B cell (primary cell): ENCODE measurements at regions not wholly inside any gene's neighbourhood (a gene's known extent, or its start where the extent isn't known, plus 50 kb on each side); places are given as distances from the start of the nearest gene placed in this dataset.
A peak's percentile ranks its signal among the peaks of the same experiment; 100 is the strongest.

Source experiments
- ATAC-seq: fragments of 200-7000 bp; cut with Tn5 transposase; one replicate; pipeline ENCODE4 v1.10.0; 2021; ENCODE audit warnings: low read depth, mild to moderate bottlenecking, moderate number of reproducible peaks, moderate library complexity
- CTCF ChIA-PET: fragments of 350-600 bp; sonication (Branson Sonifier 250); formaldehyde crosslinking; loops from one replicate; lab custom pipeline; 2021; ENCODE audit warnings: antibody characterized with exemption, inconsistent platforms; lab: Charles Lee
- POLR2A ChIA-PET: fragments of 350-600 bp; sonication (Branson Sonifier 250); formaldehyde crosslinking; loops from one replicate; lab custom pipeline; 2021; ENCODE audit warnings: antibody characterized with exemption; lab: Charles Lee
- DNase-seq: peaks from one replicate; pipeline ENCODE4 v3.0.0; 2013
- H2AFZ ChIP-seq: 2 replicates; pipeline ENCODE4 v1.6.1; 2012; ENCODE audit warnings: mild to moderate bottlenecking, low read depth, low read length; ENCODE audit not compliant: insufficient read depth, poor library complexity, severe bottlenecking
- H3K27ac ChIP-seq, 2 donors: 1 replicate in 1 of 2; 2 replicates in 1 of 2; pipeline ENCODE4 v1.5.1; 2012 to 2013; ENCODE audit warnings: low read length in 2 of 2, mild to moderate bottlenecking in 2 of 2, moderate library complexity in 1 of 2
- H3K27me3 ChIP-seq, 4 experiments: fragments of 200-600 bp in 1 of 4; sonication (generic) in 1 of 4; replicated peaks in 1 of 4; 1 replicate in 2 of 4; 2 replicates in 2 of 4; pipeline versions ENCODE4 v1.6.1 to v1.7.0; 2013 to 2016; ENCODE audit warnings: low read length in 3 of 4, mild to moderate bottlenecking in 2 of 4, mixed read lengths in 1 of 4, moderate library complexity in 1 of 4; ENCODE audit not compliant: insufficient read depth in 4 of 4, control insufficient read depth in 3 of 4; ENCODE audit errors: control extremely low read depth in 1 of 4
- H3K36me3 ChIP-seq, 2 experiments: replicated peaks in 1 of 2; 1 replicate in 1 of 2; 2 replicates in 1 of 2; pipeline versions ENCODE4 v1.6.1 to v1.7.1; 2013; ENCODE audit warnings: low read length in 1 of 2; ENCODE audit not compliant: insufficient read depth in 2 of 2, control insufficient read depth in 1 of 2; ENCODE audit errors: control extremely low read depth in 1 of 2, extremely low read depth in 1 of 2
- H3K4me1 ChIP-seq, 2 donors: fragments of 200-600 bp in 1 of 2; sonication (generic) in 1 of 2; 1 replicate in 1 of 2; 2 replicates in 1 of 2; pipeline versions ENCODE4 v1.5.1 to v1.6.1; 2013 to 2017; ENCODE audit warnings: low read length in 2 of 2; ENCODE audit not compliant: control insufficient read depth in 2 of 2, insufficient read depth in 2 of 2
- H3K4me2 ChIP-seq: replicated peaks from 2 replicates; pipeline ENCODE3; 2012; ENCODE audit warnings: mild to moderate bottlenecking, low read depth, low read length; ENCODE audit not compliant: poor library complexity, severe bottlenecking
- H3K4me3 ChIP-seq, 5 experiments: fragments of 200-600 bp in 1 of 5; sonication (generic) in 1 of 5; 1 replicate in 3 of 5; 2 replicates in 2 of 5; pipeline versions ENCODE4 v1.5.1 to v1.7.0; 2011 to 2016; ENCODE audit warnings: low read length in 4 of 5, mild to moderate bottlenecking in 4 of 5, low read depth in 2 of 5, control low read depth in 1 of 5, moderate library complexity in 1 of 5; ENCODE audit not compliant: insufficient read depth in 1 of 5; ENCODE audit errors: control extremely low read depth in 1 of 5, extremely low read depth in 1 of 5
- H3K79me2 ChIP-seq: fragments of 200-600 bp; sonication (generic); one replicate; pipeline ENCODE4 v1.6.0; 2016; ENCODE audit warnings: low read length; ENCODE audit not compliant: control insufficient read depth, insufficient read depth
- H3K9ac ChIP-seq: fragments of 200-600 bp; sonication (generic); 2 replicates; pipeline ENCODE4 v1.6.1; 2017; ENCODE audit warnings: mild to moderate bottlenecking, low read length, moderate library complexity
- H3K9me3 ChIP-seq, 3 donors: one replicate each; pipeline versions ENCODE4 v1.6.1 to v1.7.1; 2013; ENCODE audit warnings: low read length in 2 of 3; ENCODE audit not compliant: control insufficient read depth in 2 of 3, insufficient read depth in 1 of 3; ENCODE audit errors: control extremely low read depth in 1 of 3
- H4K20me1 ChIP-seq: 2 replicates; pipeline ENCODE4 v1.6.0; 2012; ENCODE audit warnings: mild to moderate bottlenecking, low read length; ENCODE audit not compliant: insufficient read depth, control insufficient read depth, poor library complexity, severe bottlenecking
- H3K27ac Mint-ChIP-seq: one replicate; pipeline ENCODE4 v1.8.0; 2021; ENCODE audit warnings: mixed read lengths
- H3K27me3 Mint-ChIP-seq: one replicate; pipeline ENCODE4 v1.8.0; 2021; ENCODE audit warnings: mixed read lengths
- H3K4me1 Mint-ChIP-seq: one replicate; pipeline ENCODE4 v1.8.0; 2021; ENCODE audit warnings: mixed read lengths
- H3K4me3 Mint-ChIP-seq: one replicate; pipeline ENCODE4 v1.8.0; 2021; ENCODE audit warnings: mixed read lengths
- H3K9me3 Mint-ChIP-seq: one replicate; pipeline ENCODE4 v1.8.0; 2022; ENCODE audit warnings: mixed read lengths; ENCODE audit not compliant: insufficient read depth
- EZH2 ChIP-seq: IDR thresholded peaks from 2 replicates; pipeline ENCODE4 v1.6.1; 2012; ENCODE audit warnings: borderline replicate concordance, low read depth, mild to moderate bottlenecking, moderate library complexity, low read length; ENCODE audit not compliant: insufficient read depth, poor library complexity, severe bottlenecking
- WGBS: methylation state at CpG from one replicate; pipeline ENCODE4 v1.1.5; 2013; ENCODE audit warnings: missing lambda C conversion rate; ENCODE audit not compliant: insufficient coverage; 5-methylcytosine and 5-hydroxymethylcytosine counted together
- intact Hi-C: fragments of 100-400 bp; cut with micrococcal nuclease; formaldehyde crosslinking; loops from one replicate; pipeline ENCODE4 v1.10.0; 2022
- TF ChIP-seq, protein P1 (sequence below): fragments of 200-600 bp; IDR thresholded peaks from one replicate; pipeline ENCODE4 v1.8.0; 2022; ENCODE audit warnings: antibody characterized with exemption, mild to moderate bottlenecking

DNA sequence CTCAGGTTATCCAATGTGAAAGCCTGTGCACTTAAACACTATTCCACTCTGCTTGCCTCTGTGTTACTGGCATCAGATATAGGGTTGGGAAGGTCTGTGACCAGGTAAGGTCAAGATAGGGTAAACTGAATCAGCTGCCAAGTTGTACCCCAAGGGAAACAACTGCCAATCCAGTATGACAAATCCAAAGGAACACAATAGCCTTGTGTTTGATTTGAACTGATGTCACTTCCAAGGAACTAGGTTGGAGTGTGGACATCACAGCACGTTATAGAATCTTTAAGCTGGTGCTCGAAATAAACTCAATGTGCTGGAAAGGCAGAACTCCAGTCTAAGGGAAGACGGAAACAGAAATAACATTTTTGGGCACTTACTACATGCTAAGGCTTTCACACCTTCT, 223.4 kb upstream of the BTG1 start:
- H3K36me3 ChIP-seq, result no peaks in the 10 kb centered on the region
- intact Hi-C loops, result no loop called here
- H3K9ac ChIP-seq, result no peak overlapping the region
- no peaks in the 10 kb centered on the region for H3K79me2 ChIP-seq
- H3K27ac Mint-ChIP-seq, result no peak overlapping the region
- TF ChIP-seq EZH2, result no peak
- TF ChIP-seq, protein P1, sequence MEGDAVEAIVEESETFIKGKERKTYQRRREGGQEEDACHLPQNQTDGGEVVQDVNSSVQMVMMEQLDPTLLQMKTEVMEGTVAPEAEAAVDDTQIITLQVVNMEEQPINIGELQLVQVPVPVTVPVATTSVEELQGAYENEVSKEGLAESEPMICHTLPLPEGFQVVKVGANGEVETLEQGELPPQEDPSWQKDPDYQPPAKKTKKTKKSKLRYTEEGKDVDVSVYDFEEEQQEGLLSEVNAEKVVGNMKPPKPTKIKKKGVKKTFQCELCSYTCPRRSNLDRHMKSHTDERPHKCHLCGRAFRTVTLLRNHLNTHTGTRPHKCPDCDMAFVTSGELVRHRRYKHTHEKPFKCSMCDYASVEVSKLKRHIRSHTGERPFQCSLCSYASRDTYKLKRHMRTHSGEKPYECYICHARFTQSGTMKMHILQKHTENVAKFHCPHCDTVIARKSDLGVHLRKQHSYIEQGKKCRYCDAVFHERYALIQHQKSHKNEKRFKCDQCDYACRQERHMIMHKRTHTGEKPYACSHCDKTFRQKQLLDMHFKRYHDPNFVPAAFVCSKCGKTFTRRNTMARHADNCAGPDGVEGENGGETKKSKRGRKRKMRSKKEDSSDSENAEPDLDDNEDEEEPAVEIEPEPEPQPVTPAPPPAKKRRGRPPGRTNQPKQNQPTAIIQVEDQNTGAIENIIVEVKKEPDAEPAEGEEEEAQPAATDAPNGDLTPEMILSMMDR, result no peak
- H2AFZ ChIP-seq, result no peak overlapping the region
- H3K4me3 Mint-ChIP-seq, result no peak overlapping the region
- ChIA-PET POLR2A (no interaction called here), CTCF (no interaction called here)
- H3K4me3 ChIP-seq, result no peak overlapping the region
- H3K27me3 ChIP-seq, result no peaks in the 10 kb centered on the region
- DNase-seq, result no peak
- WGBS, result no CpG with 5 or more reads among the region's 3 CpGs
- H3K4me1 ChIP-seq, result peaks cover 33 to 38% of the 10 kb centered on the region in 2 donors
- H3K27me3 Mint-ChIP-seq, result no peaks in the 10 kb centered on the region
- no peak overlapping the region for H3K27ac ChIP-seq
- H3K4me2 ChIP-seq, result no peak overlapping the region
- peaks cover 49% of the 10 kb centered on the region for H3K4me1 Mint-ChIP-seq
- no peaks in the 10 kb centered on the region for H3K9me3 Mint-ChIP-seq
- no peaks in the 10 kb centered on the region for H3K9me3 ChIP-seq
- no peak for ATAC-seq
- no peaks in the 10 kb centered on the region for H4K20me1 ChIP-seq

DNA sequence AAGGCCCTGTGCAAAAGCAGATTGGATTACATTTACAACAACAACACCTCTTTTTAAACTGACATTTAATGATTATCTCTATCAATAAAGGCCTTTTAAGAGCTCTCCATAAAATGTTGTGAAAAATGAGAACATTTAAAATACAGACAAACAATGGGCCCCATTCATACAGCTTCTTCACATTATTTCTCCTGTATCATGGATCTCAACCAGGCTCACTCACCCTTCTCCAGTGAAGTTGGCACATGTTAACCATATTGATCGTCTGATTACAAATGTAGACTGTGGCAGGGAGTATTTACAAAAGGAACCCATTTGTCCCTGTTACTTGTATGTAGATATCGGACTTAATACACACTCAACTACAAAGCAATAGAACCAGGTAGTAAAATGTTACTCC, 220.2 kb upstream of the BTG1 start:
- Mint-ChIP-seq H3K27ac (peak overlapping the region; percentile 74), H3K9me3 (no peaks in the 10 kb centered on the region), H3K4me1 (peaks cover 64% of the 10 kb centered on the region), H3K4me3 (peak overlapping the region; percentile 43), H3K27me3 (no peaks in the 10 kb centered on the region)
- intact Hi-C loops, result loop anchor here (2.0 kb wide), 1 partner anchor 43 kb away; no protein-coding TSS in a partner anchor
- DNase-seq (no peak), ATAC-seq (no peak)
- ChIA-PET POLR2A (interaction anchor here (0.8 to 4.1 kb wide), 4 partner anchors 11 to 222 kb away, joined by 3 to 94 read pairs (median 31); partner anchors contain the start of gene BTG1), CTCF (interaction anchor here (1.4 to 3.9 kb wide), 5 partner anchors 37 to 216 kb away, joined by 3 to 30 read pairs (median 20); no protein-coding TSS in a partner anchor)
- TF ChIP-seq, protein P1, result no peak
- no peak for TF ChIP-seq EZH2
- WGBS, result no CpG with 5 or more reads among the region's 2 CpGs
- Histone ChIP-seq H3K79me2 (no peaks in the 10 kb centered on the region), H3K4me1 (peaks cover 55% of the 10 kb centered on the region in 2 donors), H4K20me1 (no peaks in the 10 kb centered on the region), H3K4me3 (no peak overlapping the region), H3K9ac (no peak overlapping the region), H3K27me3 (no peaks in the 10 kb centered on the region), H3K27ac (peak overlapping the region; percentile 63 to 69), H3K36me3 (no peaks in the 10 kb centered on the region), H2AFZ (no peak overlapping the region), H3K4me2 (peak overlapping the region; percentile 78), H3K9me3 (no peaks in the 10 kb centered on the region)
